ENCODE measurements at regions not wholly inside any gene's neighbourhood (a gene's known extent, or its start where the extent isn't known, plus 50 kb on each side); places are given as distances from the start of the nearest gene placed in this dataset.
A peak's percentile ranks its signal among the peaks of the same experiment; 100 is the strongest.

DNA sequence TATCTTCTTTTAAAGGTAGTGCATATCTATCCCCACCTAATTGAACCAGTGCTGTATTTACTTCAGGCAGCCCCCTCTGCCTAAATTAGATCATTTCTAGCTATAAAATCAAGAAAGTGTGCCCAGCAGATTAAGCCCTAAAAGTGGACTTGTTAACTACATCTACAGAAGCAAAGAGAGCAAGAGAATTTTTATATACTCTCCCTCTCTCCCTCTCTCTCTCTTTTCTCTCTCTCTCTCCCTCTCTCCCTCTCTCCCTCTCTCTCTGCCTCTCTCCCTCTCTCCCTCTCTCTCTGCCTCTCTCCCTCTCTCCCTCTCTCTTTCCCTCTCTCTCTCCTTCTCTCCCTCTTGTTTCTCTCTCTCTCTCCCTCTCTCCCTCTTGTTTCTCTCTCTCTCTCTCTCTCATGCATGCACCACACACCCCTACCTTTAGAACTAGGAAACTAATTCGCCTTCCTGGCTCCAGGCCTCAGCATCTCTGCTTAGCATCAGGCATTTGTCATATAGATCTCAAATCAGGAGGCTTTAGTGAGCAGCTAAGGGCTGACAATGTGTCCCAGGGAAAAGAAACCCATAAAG, 71.4 kb downstream of the FOXA2 start (continued):
- TF ChIP-seq ZFP91 (CRISPR knock-in tag; IDR thresholded peaks at IDR 0.05; ENCODE audit: borderline replicate concordance) (no peak), POLR2AphosphoS5 (IDR thresholded peaks at IDR 0.05; ENCODE audit: low read depth, low read length) (peak; percentile 30; the same call in 1 of the 2 replicates), ZNF160 (CRISPR knock-in tag; IDR thresholded peaks at IDR 0.05) (no peak), THAP11 (CRISPR knock-in tag; IDR thresholded peaks at IDR 0.05) (no peak), PCBP2 (optimal IDR thresholded peaks at IDR 0.05; ENCODE audit: low read depth, low read length, poor library complexity, severe bottlenecking) (peak; percentile 30), SNAPC2 (CRISPR knock-in tag; IDR thresholded peaks at IDR 0.05) (0 out of 2 replicates have a peak, but pooled peaks have one; percentile 31), HMGXB4 (CRISPR knock-in tag; IDR thresholded peaks at IDR 0.05; ENCODE audit: borderline replicate concordance in 1 of 2, low read depth in 1 of 2) (no peak; a peak in 1 of 4 replicates), ZBTB39 (CRISPR knock-in tag; IDR thresholded peaks at IDR 0.05) (no peak), ZC3H4 (CRISPR knock-in tag; IDR thresholded peaks at IDR 0.05; ENCODE audit: borderline replicate concordance) (0 out of 2 replicates have a peak, but pooled peaks have one; percentile 41), ZNF775 (CRISPR knock-in tag; IDR thresholded peaks at IDR 0.05; ENCODE audit: borderline replicate concordance) (0 out of 2 replicates have a peak, but pooled peaks have one; percentile 32), ZSCAN25 (CRISPR knock-in tag; IDR thresholded peaks at IDR 0.05) (peak; percentile 88), MEIS1 (CRISPR knock-in tag; IDR thresholded peaks at IDR 0.05; ENCODE audit: borderline replicate concordance) (0 out of 2 replicates have a peak, but pooled peaks have one; percentile 5), AGO2 (optimal IDR thresholded peaks at IDR 0.05; ENCODE audit: low read depth, low read length) (peak; percentile 37), ZNF710 (CRISPR knock-in tag; IDR thresholded peaks at IDR 0.05; ENCODE audit: borderline replicate concordance) (peak; percentile 75), NR1H2 (CRISPR knock-in tag; IDR thresholded peaks at IDR 0.05; ENCODE audit: borderline replicate concordance, low read depth) (no peak), PTBP1 (IDR thresholded peaks at IDR 0.05; ENCODE audit: low read depth, low read length, poor library complexity, severe bottlenecking) (peak; percentile 97), ZNF589 (CRISPR knock-in tag; conservative IDR thresholded peaks at IDR 0.05) (0 out of 2 replicates have a peak, but pooled peaks have one; percentile 17)
- TF ChIP-seq, protein P1, sequence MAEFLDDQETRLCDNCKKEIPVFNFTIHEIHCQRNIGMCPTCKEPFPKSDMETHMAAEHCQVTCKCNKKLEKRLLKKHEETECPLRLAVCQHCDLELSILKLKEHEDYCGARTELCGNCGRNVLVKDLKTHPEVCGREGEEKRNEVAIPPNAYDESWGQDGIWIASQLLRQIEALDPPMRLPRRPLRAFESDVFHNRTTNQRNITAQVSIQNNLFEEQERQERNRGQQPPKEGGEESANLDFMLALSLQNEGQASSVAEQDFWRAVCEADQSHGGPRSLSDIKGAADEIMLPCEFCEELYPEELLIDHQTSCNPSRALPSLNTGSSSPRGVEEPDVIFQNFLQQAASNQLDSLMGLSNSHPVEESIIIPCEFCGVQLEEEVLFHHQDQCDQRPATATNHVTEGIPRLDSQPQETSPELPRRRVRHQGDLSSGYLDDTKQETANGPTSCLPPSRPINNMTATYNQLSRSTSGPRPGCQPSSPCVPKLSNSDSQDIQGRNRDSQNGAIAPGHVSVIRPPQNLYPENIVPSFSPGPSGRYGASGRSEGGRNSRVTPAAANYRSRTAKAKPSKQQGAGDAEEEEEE (CRISPR knock-in tag; IDR thresholded peaks at IDR 0.05; ENCODE audit: borderline replicate concordance) = 0 out of 2 replicates have a peak, but pooled peaks have one; percentile 21

All from HepG2 (cell line).